Left lung (tissue), 4 donors: ENCODE measurements at regions not wholly inside any gene's neighbourhood (a gene's known extent, or its start where the extent isn't known, plus 50 kb on each side); places are given as distances from the start of the nearest gene placed in this dataset.

Source experiments
- ATAC-seq: fragments of 200-7000 bp; cut with Tn5 transposase; one replicate; pipeline ENCODE4 v1.9.1; 2020; ENCODE audit warnings: moderate library complexity
- DNase-seq, 4 donors: peaks; one replicate each; pipeline ENCODE4 v3.0.0-alpha.2; 2013 to 2020
- H3K27ac ChIP-seq, 2 donors: fragments of 200-600 bp; sonication (generic) in 1 of 2; one replicate each; pipeline versions ENCODE4 v1.5.0 to v1.8.0; 2020 to 2021
- H3K27me3 ChIP-seq, 2 donors: fragments of 200-600 bp; sonication (generic) in 1 of 2; one replicate each; pipeline versions ENCODE4 v1.5.0 to v1.8.0; 2020 to 2021
- H3K36me3 ChIP-seq, 2 donors: fragments of 200-600 bp; sonication (generic) in 1 of 2; one replicate each; pipeline versions ENCODE4 v1.5.0 to v1.8.0; 2020 to 2021
- H3K4me1 ChIP-seq, 2 donors: fragments of 200-600 bp; one replicate each; pipeline ENCODE4 v1.8.0; 2021
- H3K4me3 ChIP-seq, 2 donors: fragments of 200-600 bp; sonication (generic) in 1 of 2; one replicate each; pipeline versions ENCODE4 v1.5.0 to v1.8.0; 2020 to 2021; ENCODE audit warnings: mild to moderate bottlenecking in 1 of 2
- H3K9me3 ChIP-seq, 2 donors: fragments of 200-600 bp; sonication (generic) in 1 of 2; one replicate each; pipeline versions ENCODE4 v1.5.0 to v1.8.0; 2020 to 2021
- CTCF ChIP-seq, 2 donors: fragments of 200-600 bp; sonication (generic) in 1 of 2; IDR thresholded peaks; one replicate each; pipeline versions ENCODE4 v1.5.0 to v1.8.0; 2021; ENCODE audit warnings: antibody characterized with exemption in 2 of 2
- intact Hi-C, 2 donors: fragments of 100-400 bp; cut with DNase I; formaldehyde crosslinking; loops; one replicate each; pipeline versions ENCODE4 v1.11.2 to v1.14.2; 2022
- donor health status: DM: no; HTN: yes; CAD: no.
- donor health status: DM: no; HTN: no; CAD: no.

GRCh38 chr5:158473016-158473635 is 614.2 kb upstream of the CLINT1 start:
- intact Hi-C loops = no loop called here
- ATAC-seq (no peak), DNase-seq (no peak)
- no peak for TF ChIP-seq CTCF (IDR thresholded peaks at IDR 0.05)
- no peaks in the 10 kb centered on the region for H3K4me1 ChIP-seq
- no peak overlapping the region for H3K27ac ChIP-seq
- H3K36me3 ChIP-seq = no peaks in the 10 kb centered on the region
- H3K27me3 ChIP-seq = no peaks in the 10 kb centered on the region
- H3K9me3 ChIP-seq = no peaks in the 10 kb centered on the region
- H3K4me3 ChIP-seq = no peak overlapping the region

GRCh38 chr5:158471535-158471924 is 612.6 kb upstream of the CLINT1 start:
- intact Hi-C loops = no loop called here
- DNase-seq (no peak), ATAC-seq (peak; percentile 50)
- Histone ChIP-seq H3K4me1 (peaks cover 0 to 2% of the 10 kb centered on the region in 2 donors), H3K9me3 (no peaks in the 10 kb centered on the region), H3K27me3 (no peaks in the 10 kb centered on the region), H3K27ac (no peak overlapping the region), H3K4me3 (no peak overlapping the region), H3K36me3 (no peaks in the 10 kb centered on the region)
- TF ChIP-seq CTCF (IDR thresholded peaks at IDR 0.05) = no peak

- H3K4me3 ChIP-seq = no peak overlapping the region
- DNase-seq (no peak), ATAC-seq (no peak)
- no peaks in the 10 kb centered on the region for H3K27me3 ChIP-seq
- no peak for TF ChIP-seq CTCF (IDR thresholded peaks at IDR 0.05)
- H3K27ac ChIP-seq = no peak overlapping the region
- no peaks in the 10 kb centered on the region for H3K9me3 ChIP-seq
- peaks cover 0 to 8% of the 10 kb centered on the region in 2 donors for H3K4me1 ChIP-seq
- intact Hi-C loops = no loop called here
- no peaks in the 10 kb centered on the region for H3K36me3 ChIP-seq
These were observed 612.0 kb upstream of the CLINT1 start for GRCh38 chr5:158470764-158471534.

- no peak for DNase-seq
- intact Hi-C loops = no loop called here
- Histone ChIP-seq H3K27me3 (no peaks in the 10 kb centered on the region), H3K36me3 (no peaks in the 10 kb centered on the region), H3K27ac (no peak overlapping the region), H3K4me1 (peaks cover 0 to 27% of the 10 kb centered on the region in 2 donors), H3K4me3 (no peak overlapping the region), H3K9me3 (no peaks in the 10 kb centered on the region)
- no peak for ATAC-seq
- TF ChIP-seq CTCF (IDR thresholded peaks at IDR 0.05) = no peak
These were observed 609.5 kb upstream of the CLINT1 start for GRCh38 chr5:158468444-158468843.

- no peaks in the 10 kb centered on the region for H3K9me3 ChIP-seq
- no peak for DNase-seq
- no peak overlapping the region for H3K27ac ChIP-seq
- no peaks in the 10 kb centered on the region for H3K27me3 ChIP-seq
- no peak for TF ChIP-seq CTCF (IDR thresholded peaks at IDR 0.05)
- peak; percentile 19 for ATAC-seq
- H3K4me1 ChIP-seq = peaks cover 0 to 27% of the 10 kb centered on the region in 2 donors
- intact Hi-C loops = no loop called here
- no peaks in the 10 kb centered on the region for H3K36me3 ChIP-seq
- no peak overlapping the region for H3K4me3 ChIP-seq
These were observed 607.2 kb upstream of the CLINT1 start for GRCh38 chr5:158466191-158466590.
